GM19328 (cell line): ENCODE measurements at regions not wholly inside any gene's neighbourhood (a gene's known extent, or its start where the extent isn't known, plus 50 kb on each side); places are given as distances from the start of the nearest gene placed in this dataset.

Experiments
- ATAC-seq: cut with Tn5 transposase; IDR thresholded peaks from one replicate; pipeline ENCODE4 v1.9.1; 2021; ENCODE audit warnings: mild to moderate bottlenecking, moderate library complexity; ENCODE audit not compliant: unreplicated experiment

DNA sequence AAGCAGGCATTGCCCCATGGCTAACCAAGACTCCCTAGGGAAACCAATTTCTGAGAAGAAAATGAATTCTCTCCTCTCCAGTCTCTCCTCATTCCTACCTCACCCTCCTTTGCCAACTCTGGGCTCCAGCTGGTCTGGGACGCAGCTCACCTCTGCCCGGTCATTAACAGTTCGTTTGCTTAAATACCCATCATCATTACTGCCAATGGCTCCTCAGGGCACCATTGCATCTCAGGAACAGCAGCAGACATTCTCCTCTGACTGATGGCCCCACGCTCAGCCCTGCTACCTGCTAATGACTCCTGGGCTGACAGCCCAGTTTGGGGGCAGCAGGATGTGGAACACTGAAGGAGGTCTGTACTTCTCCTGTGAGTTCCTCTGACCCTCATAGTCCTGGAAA lies 462.0 kb downstream of the INSC start:
- ATAC-seq, result no peak

DNA sequence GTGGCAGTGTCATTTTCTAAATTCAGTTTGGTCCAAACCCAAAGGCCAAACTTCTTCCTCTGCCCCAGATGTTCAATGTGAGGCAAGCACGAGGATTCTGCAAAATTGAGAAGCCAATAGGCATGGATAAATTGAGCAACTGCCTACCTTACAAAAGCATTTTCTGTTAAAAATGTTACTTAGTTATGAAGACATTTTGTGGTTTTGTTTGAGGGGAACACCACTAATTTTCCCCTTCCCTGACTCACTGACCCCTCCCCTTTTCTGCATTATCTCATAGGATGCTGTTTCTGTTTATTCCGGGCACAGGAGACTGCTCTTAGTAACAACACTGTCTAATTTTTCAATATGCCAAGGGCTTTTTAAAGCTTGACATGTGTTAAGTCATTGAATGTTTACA lies 462.8 kb downstream of the INSC start:
- ATAC-seq, result no peak

DNA sequence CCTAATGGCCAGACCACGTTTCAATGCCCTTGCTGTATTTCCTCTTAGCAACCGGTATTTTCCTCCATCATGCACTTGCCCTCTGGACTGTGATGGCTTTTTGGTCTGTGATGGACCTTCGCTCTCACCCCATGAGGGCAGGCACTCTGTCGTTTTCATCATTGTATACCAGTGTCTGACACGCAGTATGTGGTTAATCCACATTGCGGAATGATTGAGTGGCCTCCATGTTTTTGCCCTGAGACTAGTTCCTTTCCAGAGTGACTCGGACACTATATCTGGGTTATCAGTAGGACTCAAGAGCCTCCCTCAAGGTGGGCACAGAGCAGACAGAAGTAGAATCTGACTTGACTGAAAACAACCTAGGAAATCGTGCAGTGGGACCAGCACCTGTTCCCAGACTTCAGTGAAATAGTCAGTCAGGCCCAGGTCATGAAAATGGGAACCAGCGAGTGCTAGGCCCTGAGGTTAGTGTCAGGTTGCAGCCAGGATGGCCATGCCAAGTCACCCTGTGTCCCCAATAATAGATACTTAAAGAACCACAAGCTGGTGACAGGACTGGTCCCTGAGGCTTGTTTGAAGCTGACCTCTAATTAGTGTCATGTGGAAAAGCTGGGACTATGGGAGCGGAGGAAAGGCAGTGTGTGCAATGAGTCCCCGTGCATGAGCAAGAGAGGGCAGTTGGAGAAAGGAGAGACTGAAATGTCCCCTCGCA lies 464.7 kb downstream of the INSC start:
- no peak for ATAC-seq

DNA sequence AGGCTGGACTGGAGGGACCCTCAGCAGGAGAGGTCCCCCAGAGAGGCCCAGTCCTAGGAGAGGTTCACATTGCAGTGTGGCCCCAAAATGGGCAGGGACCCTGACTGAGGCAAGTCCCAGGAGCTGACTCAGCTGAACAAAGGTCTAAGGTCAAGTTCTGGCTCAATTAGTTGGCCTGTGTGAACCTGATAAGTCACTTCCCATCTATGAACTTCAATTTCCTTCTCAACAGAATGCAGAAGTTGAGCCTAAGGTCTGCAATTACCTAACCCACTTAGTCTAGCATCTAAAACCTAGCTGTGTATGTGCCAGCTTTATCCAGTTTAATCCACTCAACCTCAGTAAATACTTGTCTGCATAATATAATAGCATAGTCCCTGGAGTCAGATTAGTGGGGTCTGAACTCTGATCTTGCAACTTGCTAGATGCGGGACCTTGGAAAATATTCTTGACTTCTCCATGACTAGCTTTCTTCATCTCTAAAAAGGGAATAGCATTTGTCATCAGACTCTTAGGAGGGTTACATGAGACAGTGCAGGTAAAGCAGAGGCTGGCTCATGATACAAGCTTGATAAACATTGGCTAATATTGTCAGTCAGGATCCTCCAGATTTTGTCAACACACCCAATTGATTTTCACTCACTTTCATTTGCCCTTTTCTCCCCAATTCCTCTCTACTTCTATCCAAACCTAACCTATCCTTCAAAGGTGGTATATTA lies 465.5 kb downstream of the INSC start:
- ATAC-seq, result no peak

DNA sequence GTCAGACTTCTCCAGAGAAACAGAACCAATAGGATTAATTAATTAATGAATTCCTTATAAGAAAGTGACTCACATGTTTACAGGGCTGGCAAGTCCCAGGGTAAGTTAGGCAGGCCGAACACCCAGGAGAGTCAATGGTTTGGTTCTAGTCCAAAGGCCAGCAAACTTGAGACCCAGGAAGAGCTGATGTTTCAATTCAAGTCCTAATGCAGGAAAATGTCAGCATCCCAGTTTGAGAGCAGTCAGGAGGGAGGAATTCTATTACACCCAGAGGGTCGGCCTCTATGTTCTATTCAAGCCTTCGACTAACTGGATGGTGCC lies 466.0 kb downstream of the INSC start:
- no peak for ATAC-seq

DNA sequence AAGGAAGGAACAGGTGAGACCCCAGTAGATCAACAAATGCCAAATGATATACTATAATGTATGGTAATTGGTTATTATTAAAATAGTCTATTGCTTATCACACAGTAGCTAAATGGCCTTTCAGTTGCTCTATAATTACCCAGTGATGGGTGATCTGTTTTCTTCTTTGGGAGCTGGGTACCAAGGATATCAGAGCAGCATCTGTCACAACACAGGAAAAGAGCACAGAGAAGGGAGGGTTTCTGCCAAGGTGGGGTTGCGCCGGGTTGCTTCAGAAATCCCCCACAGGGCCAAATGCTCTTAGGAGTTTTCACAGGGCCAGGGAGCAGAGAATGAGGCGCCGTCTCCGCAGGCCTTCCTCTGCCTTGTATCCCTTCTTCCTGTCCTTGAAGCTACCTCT lies 469.4 kb downstream of the INSC start:
- ATAC-seq, result no peak

DNA sequence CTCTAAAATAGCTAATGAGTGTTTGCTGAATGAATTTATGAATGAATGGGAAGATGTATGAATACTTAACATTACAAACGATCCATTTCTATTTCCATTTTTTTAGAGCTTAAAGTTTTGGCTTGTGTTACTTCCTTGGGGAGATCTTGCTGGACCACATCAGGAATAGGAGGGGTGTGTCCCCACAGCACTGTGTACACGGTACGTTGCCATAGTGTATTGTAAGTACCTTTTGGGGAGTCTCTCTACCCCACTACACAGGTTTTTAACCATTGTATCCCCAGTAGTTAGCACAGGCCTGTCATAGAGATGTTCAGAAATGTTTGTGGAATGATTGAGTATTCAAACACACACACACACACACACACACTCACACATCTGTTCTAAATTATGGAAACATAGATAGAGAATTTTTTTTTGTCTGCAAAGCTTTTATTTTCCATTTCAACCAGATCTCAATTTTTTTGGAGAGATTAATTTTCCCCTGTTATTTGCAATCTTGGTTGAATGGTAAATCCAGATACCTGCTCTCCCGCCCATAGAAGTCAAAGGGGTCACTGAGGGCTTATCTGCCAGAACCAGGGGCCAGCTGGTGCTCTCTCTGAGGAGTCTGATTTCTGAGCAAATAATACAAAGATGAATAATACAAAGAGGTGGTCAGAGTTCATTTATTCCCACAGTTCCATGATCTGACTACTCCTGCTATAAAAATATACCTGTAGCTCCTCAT lies 471.0 kb downstream of the INSC start:
- ATAC-seq, result no peak

DNA sequence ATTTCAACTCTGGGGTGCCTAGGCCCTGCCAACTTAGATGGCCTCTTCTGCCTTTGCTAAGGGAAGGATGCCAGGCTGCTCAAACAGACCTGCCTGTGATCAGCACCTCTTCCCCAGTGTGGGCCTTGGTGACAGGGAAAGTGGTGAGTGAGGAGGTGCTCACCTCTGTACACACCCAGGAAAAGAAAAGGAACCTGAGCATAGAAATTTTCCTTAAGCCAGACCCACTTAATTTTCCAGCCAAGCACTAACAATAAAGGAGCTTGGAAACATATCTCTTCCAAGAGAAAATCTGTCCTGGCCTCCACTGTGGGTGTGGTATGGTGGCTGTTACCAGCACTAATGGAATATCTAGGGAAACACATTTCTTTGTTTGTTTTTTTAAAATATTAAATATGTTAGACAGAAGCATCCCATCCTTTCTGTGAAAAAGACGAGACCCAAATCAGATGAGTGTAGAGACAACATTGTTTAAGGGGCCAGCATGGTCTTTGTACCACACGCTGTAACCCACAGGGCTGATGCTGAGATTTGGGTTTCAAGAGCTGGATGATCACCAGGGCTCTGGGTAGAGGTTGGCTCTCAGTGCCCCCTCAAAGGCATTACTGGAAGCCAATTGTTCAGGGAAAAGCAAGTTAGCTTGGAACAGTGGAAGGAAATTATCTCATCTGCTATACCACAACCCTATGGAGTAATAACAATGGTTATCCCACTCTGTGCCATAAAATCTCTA lies 472.2 kb downstream of the INSC start:
- no peak for ATAC-seq

DNA sequence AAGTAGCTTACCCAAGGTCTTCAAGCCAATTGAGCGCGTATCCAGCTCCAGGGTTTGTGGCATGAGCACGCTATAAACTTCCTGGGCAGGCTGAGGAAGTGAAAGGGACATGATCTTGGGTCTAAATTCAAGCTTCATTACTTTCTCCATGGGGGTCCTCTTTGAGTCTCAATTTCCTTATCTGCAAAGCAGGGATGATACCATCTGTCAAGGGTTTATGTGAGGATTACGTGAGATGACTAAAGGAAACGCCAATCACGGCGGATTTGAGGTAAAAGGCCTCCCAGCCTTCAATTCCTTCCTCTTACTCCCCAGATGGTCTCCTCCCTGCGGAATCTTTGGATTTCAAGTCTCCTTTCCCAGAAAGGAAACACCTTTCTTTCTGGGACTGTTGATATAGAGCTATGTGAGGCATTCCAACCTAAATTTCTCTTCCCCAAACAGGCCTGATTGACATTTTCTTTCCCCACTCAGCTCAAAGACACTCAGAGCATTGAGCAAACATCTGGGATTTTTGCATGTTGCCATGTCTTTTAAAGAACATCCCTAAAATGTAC lies 474.4 kb downstream of the INSC start:
- no peak for ATAC-seq

DNA sequence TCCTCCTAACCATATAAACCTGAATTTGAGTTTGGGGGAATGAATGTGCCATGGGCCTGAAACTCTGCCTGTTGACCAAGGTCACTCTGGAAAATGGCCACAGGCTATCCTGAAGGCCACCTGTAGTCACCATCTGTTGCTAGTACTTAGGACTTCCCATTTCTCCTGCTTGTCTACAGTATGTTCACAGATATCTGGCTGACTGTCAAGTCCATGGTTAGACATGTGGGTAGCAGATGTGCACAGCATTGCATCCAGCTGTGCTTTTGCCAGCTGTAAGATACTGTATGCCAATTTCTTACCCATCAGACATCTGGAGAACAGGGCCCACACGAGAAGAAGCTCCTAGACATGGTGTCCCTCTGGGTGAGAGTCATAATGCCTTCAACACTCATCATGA lies 475.4 kb downstream of the INSC start:
- no peak for ATAC-seq

DNA sequence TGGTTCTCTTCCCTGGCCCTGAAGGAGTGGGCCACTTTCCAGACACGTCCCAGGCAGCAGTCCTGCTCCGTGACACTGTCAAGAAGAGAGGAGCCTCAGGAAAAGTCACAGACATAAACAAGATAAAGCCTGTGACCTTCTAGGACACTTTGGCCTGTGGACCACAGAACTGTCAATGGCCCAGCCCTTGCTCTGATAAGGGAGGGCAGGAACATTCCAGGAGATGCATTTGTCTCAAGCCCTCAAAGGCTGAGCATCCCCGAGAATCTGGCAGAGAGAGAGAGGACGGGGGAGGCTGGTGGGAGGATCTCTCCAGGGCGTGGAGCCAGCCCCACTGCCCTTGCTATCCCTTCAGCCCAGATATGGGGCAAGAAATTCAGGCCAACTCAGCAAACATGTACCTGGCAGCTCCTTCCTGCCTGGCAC lies 476.4 kb downstream of the INSC start:
- no peak for ATAC-seq

DNA sequence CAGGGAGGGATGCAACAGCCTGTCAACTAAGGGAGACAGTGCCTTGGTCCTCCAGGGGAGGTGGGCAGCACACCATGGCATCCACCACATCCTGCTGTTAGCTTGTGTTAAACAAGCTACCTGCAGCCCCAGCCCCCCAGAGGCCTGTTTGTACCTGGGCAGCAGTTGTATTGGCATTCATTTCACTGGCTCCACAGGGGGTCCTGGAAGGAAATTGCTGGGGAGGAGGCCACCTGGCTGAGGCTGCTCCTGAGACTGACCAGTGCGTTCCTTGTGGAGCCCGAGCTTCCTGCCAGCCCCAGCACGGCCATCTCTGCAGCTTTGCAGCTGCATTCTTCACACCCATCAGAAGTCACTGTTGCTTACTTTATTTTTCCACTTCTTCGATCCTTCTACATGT lies 479.9 kb downstream of the INSC start:
- no peak for ATAC-seq

DNA sequence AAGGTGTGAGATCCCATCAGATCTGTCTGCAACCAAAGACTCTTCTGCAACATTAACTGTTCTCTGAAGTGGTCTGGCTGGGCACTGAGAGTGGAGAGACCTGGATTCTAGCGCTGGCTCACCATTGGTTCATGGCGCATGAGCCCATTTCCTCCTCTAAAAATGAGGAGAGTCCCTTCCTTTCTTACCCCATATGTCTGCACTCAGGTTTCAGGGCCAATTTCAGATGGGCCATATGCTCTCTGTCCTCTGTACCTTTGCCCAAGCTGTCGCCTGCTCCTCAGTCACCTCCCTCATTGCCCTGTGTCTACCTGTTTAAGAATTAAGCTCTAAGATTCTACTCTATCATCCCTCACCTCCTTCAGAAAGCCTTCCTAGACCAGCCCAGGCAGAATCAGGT lies 484.7 kb downstream of the INSC start:
- ATAC-seq, result no peak

DNA sequence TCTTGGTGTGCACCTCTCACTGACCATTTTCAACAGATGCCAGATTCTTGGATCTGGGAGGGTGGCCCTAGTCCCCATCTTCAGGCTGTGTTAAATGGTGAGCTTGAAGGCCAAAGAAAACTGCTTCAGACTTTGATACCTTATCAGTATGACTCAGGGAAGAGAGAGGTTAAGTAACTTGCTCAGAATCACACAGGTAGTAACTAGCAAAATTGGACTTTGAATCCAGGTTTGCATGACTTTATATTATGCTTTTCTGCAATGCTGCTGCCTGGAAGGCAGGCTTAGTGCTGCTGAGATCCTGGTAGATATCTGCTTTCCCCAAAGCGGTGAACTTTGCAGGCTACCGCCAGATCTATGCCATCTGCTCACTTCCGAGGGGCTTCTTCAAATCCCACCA lies 487.3 kb downstream of the INSC start:
- no peak for ATAC-seq

DNA sequence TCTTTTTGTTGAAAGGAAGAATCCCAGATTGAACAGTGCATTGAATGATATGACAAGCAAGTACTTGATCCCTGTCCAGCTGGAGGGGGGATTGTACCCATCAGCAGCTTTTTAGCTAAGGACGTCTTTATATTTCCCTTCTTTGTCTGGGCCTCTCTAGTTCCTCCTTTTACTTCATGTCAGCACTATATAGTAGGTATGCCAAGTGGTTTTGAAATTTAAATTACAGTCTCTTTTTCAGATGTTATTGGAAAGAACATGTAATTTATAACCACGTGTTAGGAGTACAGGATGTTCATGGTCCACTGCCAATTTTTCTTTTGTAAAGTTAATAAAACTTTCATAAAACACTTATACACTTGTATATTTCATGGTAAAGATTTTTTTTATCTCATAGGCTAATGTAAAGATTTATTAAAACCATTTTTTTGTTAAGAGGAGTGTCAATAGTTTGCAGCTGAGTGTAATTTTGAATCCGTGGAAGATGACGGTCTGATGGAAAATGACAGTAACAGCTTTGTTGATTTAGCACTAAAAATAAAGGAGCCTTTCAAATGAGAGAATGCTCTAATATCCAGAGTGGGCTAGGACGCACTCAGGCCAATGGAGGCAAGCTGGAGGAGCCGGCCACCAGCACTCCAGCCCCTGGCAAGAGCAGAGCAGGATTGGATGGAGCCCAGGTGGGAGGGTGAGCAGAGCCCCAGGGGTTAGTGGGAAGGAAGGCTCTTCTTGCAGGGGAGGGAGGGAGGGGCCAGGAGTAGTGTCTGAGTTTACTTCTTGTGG lies 488.3 kb downstream of the INSC start:
- ATAC-seq, result no peak

DNA sequence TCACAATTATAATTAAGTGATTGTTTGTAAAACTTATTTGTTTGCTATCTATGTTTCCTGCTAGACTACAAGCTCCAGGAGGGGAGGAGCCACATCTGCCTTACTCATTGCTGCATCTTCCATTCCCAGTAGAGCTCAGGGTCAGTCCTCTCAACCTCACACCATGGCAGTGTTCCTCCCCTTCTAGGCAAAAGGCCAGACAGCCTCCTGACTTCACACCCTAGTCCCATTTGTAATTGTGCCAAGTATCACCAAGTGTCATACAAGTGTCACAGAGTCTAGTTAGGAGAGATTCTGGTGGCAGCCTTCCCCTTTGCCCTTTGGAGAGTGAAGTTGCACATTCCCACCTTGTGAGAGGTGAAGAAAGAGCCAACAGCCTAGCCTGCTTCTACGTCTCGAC lies 490.4 kb downstream of the INSC start:
- ATAC-seq, result no peak

DNA sequence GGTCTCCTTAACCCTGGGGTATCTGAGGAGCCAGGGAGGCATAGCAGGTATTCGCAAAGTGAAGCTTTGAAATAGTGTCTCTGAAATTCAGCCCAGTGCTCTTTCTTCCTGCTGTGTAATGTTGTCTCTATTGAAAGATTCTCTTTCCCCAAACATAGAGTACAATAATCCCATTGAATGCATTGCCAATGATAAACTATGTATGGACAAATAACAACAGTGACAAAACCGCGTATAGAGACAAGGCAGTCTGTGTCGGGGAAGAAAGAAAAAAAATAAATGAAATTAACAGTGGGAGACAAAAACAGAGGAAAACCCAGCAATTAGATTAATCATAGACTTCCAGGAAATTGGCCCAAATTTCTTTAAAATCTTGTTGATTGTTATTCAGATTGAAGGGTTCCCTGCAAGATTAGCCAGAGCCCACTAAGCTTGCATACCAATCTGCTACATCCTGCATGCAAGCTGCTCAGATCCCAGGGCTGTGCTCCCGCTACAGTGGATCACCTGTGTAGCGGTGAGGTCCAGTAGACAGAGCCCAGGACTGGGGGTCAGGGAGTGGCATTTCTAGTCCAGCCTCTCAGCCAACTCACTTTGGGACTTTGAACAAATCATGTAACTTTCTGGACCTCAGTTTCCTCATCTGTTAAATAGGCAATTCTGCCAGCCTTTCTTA lies 492.8 kb downstream of the INSC start:
- ATAC-seq, result no peak

DNA sequence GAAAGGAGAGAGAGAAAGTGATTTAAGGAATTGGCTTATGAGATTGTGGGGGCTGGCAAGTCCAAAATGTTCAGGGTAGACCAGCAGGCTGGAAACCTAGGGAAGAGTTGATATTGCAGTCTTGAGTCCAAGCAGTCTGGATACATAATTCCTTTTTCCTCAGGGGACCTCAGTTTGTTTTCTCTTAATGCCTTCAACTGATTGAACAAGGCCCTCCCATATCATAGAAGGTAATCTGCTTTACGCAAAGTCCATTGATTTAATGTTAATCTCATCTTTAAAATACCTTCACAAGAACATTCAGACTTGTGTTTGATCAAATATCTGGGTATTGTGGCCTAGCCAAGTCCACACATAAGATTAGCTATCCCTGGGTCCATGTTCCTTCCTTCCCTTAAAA lies 494.7 kb downstream of the INSC start:
- ATAC-seq, result no peak

DNA sequence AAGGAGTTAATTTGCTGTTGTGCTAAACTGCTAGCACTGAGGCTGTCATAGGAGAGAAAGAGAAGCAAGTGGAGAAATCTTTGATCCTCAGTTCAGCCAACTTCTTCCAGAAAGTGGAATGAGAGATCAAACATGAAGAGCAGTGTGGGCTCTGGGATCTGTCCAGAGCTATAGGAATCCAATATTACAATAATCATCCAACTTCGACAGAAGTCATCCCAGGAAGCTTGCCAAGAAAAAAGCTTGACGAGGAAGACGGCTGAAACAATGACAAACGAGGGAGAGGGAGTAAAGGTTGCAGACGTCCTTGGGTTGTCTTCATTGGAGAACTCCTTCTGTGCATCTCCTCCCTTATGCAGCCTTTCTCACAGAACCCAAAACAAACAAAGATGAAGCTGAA lies 496.2 kb downstream of the INSC start:
- no peak for ATAC-seq

DNA sequence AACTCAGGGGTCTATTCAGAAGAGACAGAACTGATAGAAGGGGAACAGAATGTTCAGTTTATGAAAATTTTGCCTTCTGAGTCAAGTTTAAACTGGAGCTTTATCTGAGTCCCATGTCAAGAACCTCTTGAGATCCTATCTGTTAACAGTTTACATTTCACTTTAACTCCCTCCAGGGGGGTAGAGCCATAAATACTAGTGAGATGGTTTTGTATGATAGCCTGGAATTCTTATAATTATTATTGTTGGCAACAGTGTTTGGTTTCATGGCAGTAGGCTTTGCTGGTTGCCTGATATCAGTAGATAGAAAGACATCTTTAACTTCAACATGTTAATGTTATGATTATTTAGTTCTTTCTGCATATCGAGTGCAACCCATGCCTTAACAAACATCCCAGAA lies 498.5 kb downstream of the INSC start:
- ATAC-seq, result no peak
